GM10266 (cell line): ENCODE measurements at regions not wholly inside any gene's neighbourhood (a gene's known extent, or its start where the extent isn't known, plus 50 kb on each side); places are given as distances from the start of the nearest gene placed in this dataset.

Source experiments
- DNase-seq: peaks from one replicate; pipeline ENCODE4 v3.0.0; 2012; ENCODE audit errors: extremely low spot score
- TF ChIP-seq, protein P1 (sequence below): IDR thresholded peaks from 2 replicates; pipeline ENCODE4 v1.5.1; 2012; ENCODE audit warnings: mild to moderate bottlenecking, low read depth; ENCODE audit not compliant: control insufficient read depth, insufficient read depth; ENCODE audit errors: missing control alignments

DNA sequence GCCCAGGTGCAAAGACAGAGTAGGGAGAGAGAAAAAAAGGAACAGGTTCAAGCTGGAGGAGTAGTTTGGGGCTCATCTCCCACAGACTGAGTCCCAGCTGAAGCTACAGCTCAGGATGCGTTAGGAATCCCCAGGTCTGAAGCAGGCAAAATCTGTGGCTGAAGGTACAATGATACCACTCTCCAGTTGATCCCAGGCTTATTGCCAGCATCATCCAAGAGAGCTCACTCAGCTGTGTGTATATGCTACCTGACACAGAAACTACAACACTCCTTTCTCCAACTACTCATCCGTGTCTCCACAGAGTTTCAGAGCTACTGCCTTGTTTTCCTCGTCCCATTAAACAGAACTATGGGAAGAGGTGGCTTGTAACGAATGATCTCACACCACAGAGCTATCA is 851.3 kb downstream of the GRID1 start:
- DNase-seq: no peak
- TF ChIP-seq, protein P1, sequence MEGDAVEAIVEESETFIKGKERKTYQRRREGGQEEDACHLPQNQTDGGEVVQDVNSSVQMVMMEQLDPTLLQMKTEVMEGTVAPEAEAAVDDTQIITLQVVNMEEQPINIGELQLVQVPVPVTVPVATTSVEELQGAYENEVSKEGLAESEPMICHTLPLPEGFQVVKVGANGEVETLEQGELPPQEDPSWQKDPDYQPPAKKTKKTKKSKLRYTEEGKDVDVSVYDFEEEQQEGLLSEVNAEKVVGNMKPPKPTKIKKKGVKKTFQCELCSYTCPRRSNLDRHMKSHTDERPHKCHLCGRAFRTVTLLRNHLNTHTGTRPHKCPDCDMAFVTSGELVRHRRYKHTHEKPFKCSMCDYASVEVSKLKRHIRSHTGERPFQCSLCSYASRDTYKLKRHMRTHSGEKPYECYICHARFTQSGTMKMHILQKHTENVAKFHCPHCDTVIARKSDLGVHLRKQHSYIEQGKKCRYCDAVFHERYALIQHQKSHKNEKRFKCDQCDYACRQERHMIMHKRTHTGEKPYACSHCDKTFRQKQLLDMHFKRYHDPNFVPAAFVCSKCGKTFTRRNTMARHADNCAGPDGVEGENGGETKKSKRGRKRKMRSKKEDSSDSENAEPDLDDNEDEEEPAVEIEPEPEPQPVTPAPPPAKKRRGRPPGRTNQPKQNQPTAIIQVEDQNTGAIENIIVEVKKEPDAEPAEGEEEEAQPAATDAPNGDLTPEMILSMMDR: no peak

DNA sequence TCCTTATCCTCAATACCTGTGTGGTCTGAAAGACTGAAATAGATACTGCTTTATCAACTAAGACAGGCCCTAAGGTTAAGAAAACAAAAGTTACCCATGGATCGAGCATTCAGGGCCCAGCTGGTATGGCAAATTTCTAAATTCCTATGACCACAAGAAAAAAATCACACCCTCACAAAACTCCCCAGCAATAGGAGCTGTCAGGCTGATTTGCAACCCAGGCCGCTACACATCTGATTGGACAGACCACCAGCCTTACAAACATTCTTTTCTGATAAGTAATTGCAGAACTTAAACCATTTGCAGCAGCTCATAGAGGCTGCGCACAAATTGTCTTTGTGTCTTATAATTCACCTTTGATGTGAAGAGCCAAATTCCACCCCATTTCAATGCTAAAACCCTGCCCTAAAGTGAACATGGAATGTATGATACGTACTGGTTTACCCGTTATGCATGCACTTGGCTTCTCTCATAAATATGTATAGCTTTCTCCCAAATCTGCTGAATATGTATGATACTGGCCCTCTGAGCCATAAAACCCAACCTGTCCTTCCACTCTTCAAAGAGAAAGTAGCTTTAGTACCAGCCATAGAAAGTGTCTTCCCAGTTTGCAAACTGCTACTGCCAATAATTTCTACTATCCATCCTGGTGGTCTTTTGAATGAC is 842.5 kb downstream of the GRID1 start:
- DNase-seq: no peak
- TF ChIP-seq, protein P1: no peak

DNA sequence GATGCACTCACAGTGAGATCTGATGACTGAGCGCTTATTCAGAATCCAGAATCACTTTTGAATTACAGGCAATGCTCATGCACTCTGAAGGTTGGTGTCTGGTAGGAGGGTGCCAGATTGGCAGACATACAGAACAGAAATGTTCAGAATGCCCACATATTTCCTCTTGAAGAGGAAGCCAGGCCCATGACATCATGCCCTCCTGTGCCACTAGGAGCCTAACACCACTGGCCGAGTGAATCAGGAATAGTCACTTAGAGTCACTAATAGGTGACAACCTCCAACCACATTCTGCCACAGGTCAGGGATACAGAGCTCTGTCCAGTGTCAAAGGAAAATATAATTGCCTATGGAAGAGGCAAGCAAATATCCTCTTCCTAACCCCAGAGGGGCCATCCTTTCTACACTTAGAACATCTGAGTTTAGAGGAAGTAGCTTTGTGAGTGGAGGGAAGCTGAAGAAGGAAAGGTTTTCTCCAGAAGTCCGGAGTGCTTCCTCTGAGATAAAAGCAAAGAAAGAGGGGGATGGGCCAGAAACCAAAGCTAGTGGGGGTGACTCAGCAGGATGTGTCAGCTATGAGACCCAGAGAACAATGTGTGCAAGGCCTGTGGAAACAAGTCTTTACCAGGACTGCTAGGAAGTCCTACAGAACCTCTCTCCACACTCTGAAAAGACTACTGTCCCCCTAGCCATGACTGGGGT is 838.8 kb downstream of the GRID1 start:
- DNase-seq: no peak
- TF ChIP-seq, protein P1: no peak

DNA sequence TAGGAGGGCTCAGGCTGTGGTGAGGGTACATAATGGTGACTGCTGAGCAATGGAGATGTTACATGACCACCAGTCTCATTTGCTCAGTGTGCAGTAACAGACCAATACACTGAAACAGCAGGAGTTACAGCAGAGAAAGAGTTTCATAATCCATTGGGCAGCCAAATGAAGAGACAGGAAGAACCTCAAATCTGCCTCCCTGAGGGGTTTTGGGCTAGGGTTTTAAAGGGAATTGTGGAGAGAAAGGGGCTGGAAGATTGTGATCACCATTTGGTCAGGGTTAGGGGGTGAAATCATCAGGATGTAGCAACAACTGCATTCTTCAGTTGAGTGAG is 838.3 kb downstream of the GRID1 start:
- TF ChIP-seq, protein P1: no peak
- DNase-seq: no peak

DNA sequence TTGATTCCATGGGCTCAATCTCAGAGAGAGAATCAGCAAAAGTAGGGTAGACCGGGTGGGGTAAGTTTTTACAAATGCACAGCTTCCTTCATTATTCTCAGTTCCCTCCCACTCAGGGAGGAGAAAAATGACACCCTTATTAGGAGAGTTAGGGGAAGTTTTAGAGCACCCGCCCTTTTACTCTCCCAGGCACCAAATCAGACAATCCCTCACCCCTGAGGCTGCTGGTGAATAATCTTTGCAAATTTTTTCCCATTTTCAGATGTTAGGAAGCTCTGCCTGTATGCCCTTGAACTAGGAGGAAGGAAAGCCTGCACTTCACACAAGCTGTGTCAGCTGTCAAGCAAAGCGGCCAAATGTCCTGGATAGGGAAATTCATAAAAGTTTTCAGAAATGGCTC is 834.9 kb downstream of the GRID1 start:
- TF ChIP-seq, protein P1: no peak
- DNase-seq: no peak

DNA sequence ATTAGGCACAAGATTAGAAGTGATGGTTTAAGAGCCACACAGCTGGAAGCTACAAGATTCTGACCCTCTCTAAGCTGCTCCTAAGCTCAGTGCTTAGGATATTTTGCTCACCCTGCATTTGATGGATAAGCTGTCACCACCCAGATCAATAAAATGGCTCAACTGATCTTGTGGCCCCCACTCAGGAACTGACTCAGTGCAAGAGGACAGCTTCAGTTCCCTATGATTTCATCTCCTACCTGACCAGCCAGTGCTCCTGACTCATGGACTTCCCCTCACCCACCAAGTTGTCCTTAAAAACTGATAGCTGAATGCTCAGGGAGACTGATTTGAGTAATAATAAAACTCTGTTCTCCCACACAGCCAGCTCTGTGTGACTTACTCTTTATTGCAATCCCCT is 833.8 kb downstream of the GRID1 start:
- DNase-seq: no peak
- TF ChIP-seq, protein P1: no peak

DNA sequence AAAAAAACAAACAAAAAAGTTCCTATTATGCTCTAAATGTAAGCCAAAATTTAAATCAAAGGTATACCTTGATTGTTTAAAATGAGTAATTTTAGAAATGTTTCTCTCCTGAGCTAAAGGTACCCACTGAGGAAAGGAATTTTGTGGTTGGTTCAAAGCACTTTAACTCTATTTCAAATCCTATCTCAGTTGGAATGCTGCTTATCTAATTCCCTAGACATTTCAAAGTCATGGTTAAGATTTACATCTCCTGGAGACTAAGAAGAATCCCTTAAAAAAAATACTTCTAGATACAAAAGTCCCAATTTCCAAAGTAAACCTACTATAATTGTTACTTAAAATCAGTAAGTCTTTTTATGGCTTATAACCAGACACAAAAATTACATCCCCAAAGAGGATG is 830.7 kb downstream of the GRID1 start:
- TF ChIP-seq, protein P1: no peak
- DNase-seq: no peak
